VCaP (cell line): ENCODE measurements at regions not wholly inside any gene's neighbourhood (a gene's known extent, or its start where the extent isn't known, plus 50 kb on each side); places are given as distances from the start of the nearest gene placed in this dataset.
A peak's percentile ranks its signal among the peaks of the same experiment; 100 is the strongest.

Source experiments
- H3K27ac ChIP-seq: fragments of 450-650 bp; 2 replicates; pipeline ENCODE4 v1.5.1; 2017
- CTCF ChIP-seq: fragments of 450-650 bp; conservative IDR thresholded peaks from 2 replicates; pipeline ENCODE4 v1.5.1; 2017; ENCODE audit warnings: mild to moderate bottlenecking, moderate library complexity

- peak overlapping the region; percentile 46; the same call in 1 of the 2 replicates for H3K27ac ChIP-seq
- TF ChIP-seq CTCF: no peak
Measured at GRCh38 chr6:12528136-12528535, 188.4 kb upstream of the PHACTR1 start.

- peak overlapping the region; percentile 46 for H3K27ac ChIP-seq
- no peak for TF ChIP-seq CTCF
Measured at GRCh38 chr6:12528581-12529363, 187.8 kb upstream of the PHACTR1 start.

DNA sequence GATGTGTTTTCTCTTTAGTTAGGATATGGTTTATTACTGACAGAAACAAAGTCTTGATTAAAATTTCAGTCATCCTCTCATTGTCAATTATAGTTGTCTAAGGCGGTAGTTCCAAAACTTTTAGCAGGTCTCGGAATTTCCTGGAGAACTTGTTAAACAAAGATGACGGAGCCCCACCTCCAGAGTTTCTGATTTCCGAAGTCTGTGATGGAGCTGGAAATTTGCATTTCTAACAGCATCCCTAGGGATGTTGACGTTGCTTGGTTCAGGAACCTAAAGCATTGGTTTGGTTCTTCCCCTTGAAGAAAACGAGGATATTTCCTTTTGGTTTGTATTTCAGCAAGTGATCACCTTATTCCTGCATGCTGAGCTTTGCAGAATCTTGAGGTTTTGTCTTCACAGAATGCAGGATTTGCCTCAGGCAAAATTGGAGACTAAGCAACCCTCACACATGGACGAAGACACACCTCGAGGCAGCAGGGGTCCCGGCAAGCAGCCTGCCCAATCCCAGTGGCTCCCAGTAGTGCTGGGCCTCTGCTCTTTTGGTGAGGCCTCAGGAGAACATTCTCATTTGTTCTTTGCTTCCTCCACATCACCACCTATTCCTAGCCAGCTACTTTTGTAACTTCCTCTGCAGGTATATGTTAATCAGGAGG lies 187.1 kb upstream of the PHACTR1 start:
- no peak for TF ChIP-seq CTCF
- H3K27ac ChIP-seq: no peak overlapping the region; the same call in 1 of the 2 replicates

- no peak overlapping the region for H3K27ac ChIP-seq
- TF ChIP-seq CTCF: no peak
Measured at GRCh38 chr6:12530345-12530744, 186.2 kb upstream of the PHACTR1 start.

DNA sequence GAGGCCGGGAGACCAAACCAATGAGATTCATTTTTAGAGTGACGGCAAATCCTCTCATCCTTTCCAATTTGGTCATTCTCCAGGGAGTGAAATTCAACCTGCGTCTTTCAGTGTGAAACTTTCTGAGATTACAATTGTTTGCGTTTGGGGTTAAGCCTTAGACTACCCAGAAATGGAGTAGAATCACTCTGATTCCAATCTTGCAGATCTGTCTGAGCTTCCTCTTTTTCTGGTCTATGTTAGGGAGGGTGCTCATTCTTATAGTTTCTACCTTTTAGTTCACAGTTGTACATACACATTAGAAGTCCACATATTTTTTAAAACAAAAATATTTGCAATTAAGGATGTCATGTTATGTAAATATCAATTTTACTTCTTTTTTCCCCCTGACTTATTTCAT lies 183.0 kb upstream of the PHACTR1 start:
- no peak for TF ChIP-seq CTCF
- H3K27ac ChIP-seq: no peak overlapping the region

- no peak overlapping the region for H3K27ac ChIP-seq
Measured at GRCh38 chr6:12534069-12534853, 182.3 kb upstream of the PHACTR1 start.

More at GRCh38 chr6:12534069-12534853, 182.3 kb upstream of the PHACTR1 start:
- TF ChIP-seq CTCF: no peak
